MCF 10A (cell line): ENCODE measurements at regions not wholly inside any gene's neighbourhood (a gene's known extent, or its start where the extent isn't known, plus 50 kb on each side); places are given as distances from the start of the nearest gene placed in this dataset.

Experiments used
- BruUV-seq: library from RNA; stranded (reverse); fragments of 400-500 nt; replicated peaks from 2 replicates; lab custom pipeline; 2021; lab: Mats Ljungman, UMichigan
- CTCF ChIA-PET: fragments of 300-600 bp; sonication (Branson Sonifier 250); formaldehyde crosslinking; extraction: SDS; loops from one replicate; lab custom pipeline; 2021; ENCODE audit warnings: antibody characterized with exemption, inconsistent platforms; lab: Yijun Ruan, JAX
- POLR2A ChIA-PET: fragments of 300-600, 350-650 bp; sonication (Branson Sonifier 250); formaldehyde crosslinking; extraction: SDS; loops from one replicate; lab custom pipeline; 2020; ENCODE audit warnings: antibody characterized with exemption, inconsistent platforms; lab: Yijun Ruan, JAX
- DNase-seq: peaks from one replicate; pipeline ENCODE4 v3.0.0-alpha.2; 2018; ENCODE audit not compliant: unreplicated experiment
- H3K27ac Mint-ChIP-seq: one replicate; pipeline ENCODE4 v1.8.0; 2022; ENCODE audit warnings: mild to moderate bottlenecking, low read depth, mixed read lengths; ENCODE audit not compliant: unreplicated experiment
- H3K27me3 Mint-ChIP-seq: one replicate; pipeline ENCODE4 v1.8.0; 2022; ENCODE audit warnings: mixed read lengths; ENCODE audit not compliant: insufficient read depth, unreplicated experiment
- H3K36me3 Mint-ChIP-seq: one replicate; pipeline ENCODE4 v1.8.0; 2022; ENCODE audit warnings: mild to moderate bottlenecking, moderate library complexity, mixed read lengths; ENCODE audit not compliant: insufficient read depth, unreplicated experiment
- H3K4me1 Mint-ChIP-seq: one replicate; pipeline ENCODE4 v1.8.0; 2022; ENCODE audit warnings: mixed read lengths; ENCODE audit not compliant: insufficient read depth, unreplicated experiment
- H3K4me3 Mint-ChIP-seq: one replicate; pipeline ENCODE4 v1.8.0; 2022; ENCODE audit warnings: mild to moderate bottlenecking, moderate library complexity, mixed read lengths; ENCODE audit not compliant: unreplicated experiment
- H3K9me3 Mint-ChIP-seq: one replicate; pipeline ENCODE4 v1.8.0; 2022; ENCODE audit warnings: mixed read lengths; ENCODE audit not compliant: unreplicated experiment
- CTCF ChIP-seq: fragments of 200-600 bp; IDR thresholded peaks from one replicate; pipeline ENCODE4 v1.8.0; 2022; ENCODE audit warnings: antibody characterized with exemption, mild to moderate bottlenecking; ENCODE audit not compliant: unreplicated experiment
- intact Hi-C: fragments of 100-400 bp; cut with micrococcal nuclease; formaldehyde crosslinking; loops from 2 replicates; pipeline ENCODE4 v1.14.1; 2022

- Mint-ChIP-seq H3K9me3 (peaks cover 23% of the 10 kb centered on the region), H3K27ac (no peak overlapping the region), H3K36me3 (no peaks in the 10 kb centered on the region), H3K4me1 (no peaks in the 10 kb centered on the region), H3K27me3 (peaks cover 47% of the 10 kb centered on the region), H3K4me3 (no peak overlapping the region)
- POLR2A ChIA-PET = no interaction called here
- CTCF ChIA-PET = interaction anchor here (0.6 kb wide), 1 partner anchor 367 kb away, joined by 3 read pairs; no protein-coding TSS in a partner anchor
- intact Hi-C loops = no loop called here
- no peak for DNase-seq
- no peak for TF ChIP-seq CTCF
- no TSS peak for BruUV-seq
These were observed 128.6 kb downstream of the TEX29 start for GRCh38 chr13:111449041-111449440.

- intact Hi-C loops = no loop called here
- ChIA-PET POLR2A (no interaction called here), CTCF (no interaction called here)
- no peak overlapping the region for H3K27ac Mint-ChIP-seq
- TF ChIP-seq CTCF = no peak
- DNase-seq = no peak
- H3K4me3 Mint-ChIP-seq = no peak overlapping the region
- H3K9me3 Mint-ChIP-seq = peaks cover 23% of the 10 kb centered on the region
- no peaks in the 10 kb centered on the region for H3K36me3 Mint-ChIP-seq
- H3K4me1 Mint-ChIP-seq = no peaks in the 10 kb centered on the region
- peaks cover 47% of the 10 kb centered on the region for H3K27me3 Mint-ChIP-seq
- no TSS peak for BruUV-seq
These were observed 131.0 kb downstream of the TEX29 start for GRCh38 chr13:111451402-111451801.

- no peak for TF ChIP-seq CTCF
- BruUV-seq = no TSS peak
- Mint-ChIP-seq H3K27me3 (peaks cover 15% of the 10 kb centered on the region), H3K9me3 (no peaks in the 10 kb centered on the region), H3K4me1 (no peaks in the 10 kb centered on the region), H3K4me3 (no peak overlapping the region), H3K27ac (no peak overlapping the region), H3K36me3 (no peaks in the 10 kb centered on the region)
- DNase-seq = no peak
- CTCF ChIA-PET = interaction anchor here (0.6 to 1.3 kb wide), 3 partner anchors 18 to 1059 kb away, joined by 3 to 7 read pairs (median 3); no protein-coding TSS in a partner anchor
- intact Hi-C loops = no loop called here
- POLR2A ChIA-PET = no interaction called here
These were observed 136.2 kb downstream of the TEX29 start for GRCh38 chr13:111456452-111457230.

GRCh38 chr13:111458001-111458531, 137.6 kb downstream of the TEX29 start:
- POLR2A ChIA-PET = no interaction called here
- Mint-ChIP-seq H3K4me3 (no peak overlapping the region), H3K4me1 (no peaks in the 10 kb centered on the region), H3K27ac (no peak overlapping the region), H3K9me3 (no peaks in the 10 kb centered on the region), H3K36me3 (no peaks in the 10 kb centered on the region), H3K27me3 (peaks cover under 1% of the 10 kb centered on the region)
- DNase-seq = no peak
- no TSS peak for BruUV-seq
- TF ChIP-seq CTCF = no peak
- intact Hi-C loops = no loop called here
- CTCF ChIA-PET = interaction anchor here (0.7 to 1.3 kb wide), 4 partner anchors 16 to 984 kb away, joined by 3 to 7 read pairs (median 3); no protein-coding TSS in a partner anchor
